AG09319 (cell line): ENCODE measurements at regions not wholly inside any gene's neighbourhood (a gene's known extent, or its start where the extent isn't known, plus 50 kb on each side); places are given as distances from the start of the nearest gene placed in this dataset.
"Not testable (repeated sequence)": the region's sequence is repeated elsewhere in the genome, so short reads cannot be mapped to it uniquely, and the experiment has no call there.

Experiments used
- DNase-seq: peaks from one replicate; pipeline ENCODE4 v3.0.0-alpha.2; 2010; ENCODE audit warnings: low read depth; ENCODE audit errors: extremely low read depth
- TF ChIP-seq, protein P1 (sequence below): IDR thresholded peaks from 2 replicates; pipeline ENCODE4 v1.5.1; 2011; ENCODE audit warnings: low read depth, mild to moderate bottlenecking, inconsistent platforms, low read length, moderate library complexity

DNA sequence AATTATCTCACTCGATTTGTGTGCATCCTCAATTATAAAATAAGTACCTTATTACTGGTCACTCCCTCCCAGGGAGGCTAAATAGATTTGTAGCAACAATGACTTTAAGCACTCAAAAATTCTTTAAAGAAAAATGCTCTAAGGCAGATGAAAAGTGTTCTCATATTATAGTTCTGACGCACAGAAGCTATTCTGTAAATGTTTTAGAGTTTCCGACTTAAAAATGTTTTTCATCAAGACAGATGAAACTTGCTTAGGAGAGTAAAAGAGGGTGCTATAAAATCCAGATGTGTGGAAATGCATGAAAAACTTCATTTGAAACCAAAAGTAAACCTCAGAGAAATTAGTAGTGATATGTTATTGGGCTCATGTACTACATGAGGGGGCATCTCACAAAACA lies 398.4 kb upstream of the KCNMB2 start:
- TF ChIP-seq, protein P1, sequence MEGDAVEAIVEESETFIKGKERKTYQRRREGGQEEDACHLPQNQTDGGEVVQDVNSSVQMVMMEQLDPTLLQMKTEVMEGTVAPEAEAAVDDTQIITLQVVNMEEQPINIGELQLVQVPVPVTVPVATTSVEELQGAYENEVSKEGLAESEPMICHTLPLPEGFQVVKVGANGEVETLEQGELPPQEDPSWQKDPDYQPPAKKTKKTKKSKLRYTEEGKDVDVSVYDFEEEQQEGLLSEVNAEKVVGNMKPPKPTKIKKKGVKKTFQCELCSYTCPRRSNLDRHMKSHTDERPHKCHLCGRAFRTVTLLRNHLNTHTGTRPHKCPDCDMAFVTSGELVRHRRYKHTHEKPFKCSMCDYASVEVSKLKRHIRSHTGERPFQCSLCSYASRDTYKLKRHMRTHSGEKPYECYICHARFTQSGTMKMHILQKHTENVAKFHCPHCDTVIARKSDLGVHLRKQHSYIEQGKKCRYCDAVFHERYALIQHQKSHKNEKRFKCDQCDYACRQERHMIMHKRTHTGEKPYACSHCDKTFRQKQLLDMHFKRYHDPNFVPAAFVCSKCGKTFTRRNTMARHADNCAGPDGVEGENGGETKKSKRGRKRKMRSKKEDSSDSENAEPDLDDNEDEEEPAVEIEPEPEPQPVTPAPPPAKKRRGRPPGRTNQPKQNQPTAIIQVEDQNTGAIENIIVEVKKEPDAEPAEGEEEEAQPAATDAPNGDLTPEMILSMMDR = no peak
- DNase-seq = no peak

DNA sequence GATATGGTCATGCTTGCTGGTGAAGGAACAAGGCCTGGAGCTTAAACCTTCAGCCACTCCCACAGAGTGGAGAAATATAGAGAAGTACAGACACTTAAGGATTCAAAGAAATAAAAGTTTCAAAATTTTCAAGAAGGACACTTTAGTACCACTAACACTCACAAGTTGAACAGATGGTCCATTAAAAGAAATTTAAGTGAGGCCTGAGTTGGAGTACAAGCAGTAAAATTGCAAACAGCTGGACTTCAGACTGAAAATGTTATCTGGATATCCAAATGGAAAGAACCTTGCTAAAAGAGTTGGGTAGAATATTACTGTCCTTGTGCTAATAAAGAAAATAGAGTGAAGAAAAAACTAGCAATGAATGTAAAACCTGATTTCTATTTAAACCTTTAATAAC lies 397.1 kb upstream of the KCNMB2 start:
- no peak for DNase-seq
- TF ChIP-seq, protein P1 = no peak

DNA sequence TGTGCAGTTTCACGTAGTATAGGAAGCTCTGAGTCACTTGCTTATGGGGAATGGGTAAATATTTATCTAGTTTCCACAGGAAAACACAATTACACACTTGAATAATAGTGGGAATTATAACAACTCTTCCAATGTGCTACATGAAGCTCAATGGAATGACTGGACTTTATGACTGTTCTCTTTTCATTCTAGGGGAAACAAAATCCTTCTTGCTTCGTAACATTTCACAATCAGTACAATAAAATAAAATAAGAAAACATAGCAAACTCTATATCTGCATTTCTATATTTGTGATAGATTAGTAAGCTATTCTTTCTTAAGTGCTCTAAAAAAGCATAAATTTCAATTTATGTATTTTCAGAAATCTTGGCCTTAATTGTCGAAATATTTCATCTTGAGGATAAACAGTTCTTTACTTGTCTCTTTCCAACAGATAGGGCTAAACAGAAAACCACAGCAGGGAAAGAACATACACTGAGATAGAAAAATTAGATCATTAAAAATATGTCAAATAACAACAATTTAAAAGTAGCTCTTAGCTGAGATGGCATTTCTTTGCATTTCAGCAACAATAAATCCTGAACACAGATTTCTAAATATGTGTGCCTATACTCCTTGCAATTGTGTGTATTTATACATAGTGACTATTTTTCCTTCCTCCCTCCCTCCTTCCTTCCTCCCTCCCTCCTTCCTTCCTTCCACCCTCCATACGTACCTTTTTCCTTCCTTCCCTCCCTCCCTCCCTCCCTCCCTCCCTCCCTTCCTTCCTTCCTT lies 395.5 kb upstream of the KCNMB2 start:
- no peak for DNase-seq
- TF ChIP-seq, protein P1 = no peak

DNA sequence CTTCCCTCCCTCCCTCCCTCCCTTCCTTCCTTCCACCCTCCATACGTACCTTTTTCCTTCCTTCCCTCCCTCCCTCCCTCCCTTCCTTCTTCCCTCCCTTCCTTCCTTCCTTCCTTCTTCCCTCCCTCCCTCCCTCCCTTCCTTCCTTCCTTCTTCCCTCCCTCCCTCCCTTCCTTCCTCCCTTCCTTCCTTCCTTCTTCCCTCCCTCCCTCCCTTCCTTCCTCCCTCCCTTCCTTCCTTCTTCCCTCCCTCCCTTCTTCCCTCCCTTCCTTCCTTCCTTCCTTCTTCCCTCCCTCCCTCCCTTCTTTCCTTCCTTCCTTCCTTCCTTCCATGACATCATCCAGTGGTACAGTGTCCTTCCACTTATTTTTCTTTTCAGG lies 394.9 kb upstream of the KCNMB2 start:
- DNase-seq = not testable (repeated sequence)

DNA sequence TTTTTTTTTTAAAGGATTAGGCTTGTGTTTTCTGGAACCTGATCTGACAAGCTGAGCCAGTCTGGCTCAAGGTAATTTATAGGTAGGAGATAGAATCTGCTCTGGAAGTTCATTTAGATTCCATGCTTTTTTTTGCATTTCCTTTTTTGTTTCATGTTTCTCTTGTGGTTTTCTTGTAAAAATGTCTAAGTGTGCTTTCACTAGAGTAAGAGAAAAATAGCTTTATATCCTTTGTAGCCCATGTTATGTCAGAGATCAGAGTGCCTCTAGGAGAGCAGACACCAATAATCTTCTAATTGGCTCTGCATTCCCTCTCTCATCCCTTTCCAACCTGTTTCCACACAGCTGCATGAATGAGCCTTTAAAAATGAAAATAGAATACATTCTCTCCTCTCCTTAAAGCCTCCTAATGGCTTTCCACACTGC lies 389.8 kb upstream of the KCNMB2 start:
- TF ChIP-seq, protein P1 = no peak

DNA sequence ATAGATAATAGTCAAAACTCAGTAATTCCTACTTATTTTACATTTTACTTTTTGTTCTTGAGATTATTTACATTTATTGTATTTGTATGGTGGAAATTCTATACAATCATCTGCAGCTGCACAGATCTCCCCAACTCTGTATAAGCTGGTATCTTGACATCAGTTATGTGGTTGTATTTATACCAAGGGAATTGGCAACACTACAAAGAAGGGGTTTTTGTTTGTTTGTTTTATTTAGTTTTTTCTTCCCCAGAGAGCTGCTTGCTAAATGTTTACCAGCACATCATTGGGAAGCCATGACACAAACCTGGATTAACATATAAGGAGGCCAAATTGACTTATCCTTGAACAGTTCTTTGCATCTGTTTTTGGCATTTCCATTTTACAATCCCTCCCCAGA lies 389.2 kb upstream of the KCNMB2 start:
- TF ChIP-seq, protein P1 = no peak

More for the DNA sequence above, 389.8 kb upstream of the KCNMB2 start:
- DNase-seq = no peak

DNA sequence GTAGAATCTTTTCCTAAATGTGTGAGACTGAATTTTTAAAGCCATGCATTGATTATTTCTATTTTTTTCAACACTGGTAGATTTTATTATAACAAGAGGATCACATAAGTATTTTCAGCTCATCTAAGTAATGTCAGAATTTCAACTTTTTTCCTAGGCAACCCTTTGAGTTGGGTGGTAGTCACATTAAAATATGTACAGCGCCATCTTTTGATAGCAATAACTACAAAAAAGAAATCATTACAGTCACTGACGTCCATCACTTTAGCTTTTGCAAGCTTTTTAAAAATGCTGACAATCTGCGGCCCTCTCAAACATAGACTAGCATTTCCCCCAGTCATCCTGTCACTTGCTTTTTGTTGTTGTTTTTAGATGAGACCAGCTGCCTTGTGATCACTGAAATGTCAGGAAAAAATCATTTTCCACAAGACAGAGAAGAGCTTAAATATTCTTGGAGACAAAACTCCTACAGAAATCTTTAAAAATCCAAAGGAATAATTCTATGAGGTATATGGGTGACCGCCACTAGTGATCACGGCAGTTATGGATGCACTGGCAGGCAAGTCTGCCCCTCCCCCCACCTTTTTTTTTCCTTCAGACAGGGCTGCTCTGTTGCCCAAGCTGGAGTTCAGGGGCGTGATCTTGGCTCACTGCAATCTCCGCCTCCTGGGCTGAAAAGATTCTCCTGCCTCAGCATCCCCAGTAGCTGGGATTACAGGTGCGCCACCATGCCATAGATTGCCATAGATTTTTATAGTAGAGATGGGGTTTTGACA lies 384.0 kb upstream of the KCNMB2 start:
- TF ChIP-seq, protein P1 = no peak
- no peak for DNase-seq

More for the DNA sequence above, 389.2 kb upstream of the KCNMB2 start:
- no peak for DNase-seq

DNA sequence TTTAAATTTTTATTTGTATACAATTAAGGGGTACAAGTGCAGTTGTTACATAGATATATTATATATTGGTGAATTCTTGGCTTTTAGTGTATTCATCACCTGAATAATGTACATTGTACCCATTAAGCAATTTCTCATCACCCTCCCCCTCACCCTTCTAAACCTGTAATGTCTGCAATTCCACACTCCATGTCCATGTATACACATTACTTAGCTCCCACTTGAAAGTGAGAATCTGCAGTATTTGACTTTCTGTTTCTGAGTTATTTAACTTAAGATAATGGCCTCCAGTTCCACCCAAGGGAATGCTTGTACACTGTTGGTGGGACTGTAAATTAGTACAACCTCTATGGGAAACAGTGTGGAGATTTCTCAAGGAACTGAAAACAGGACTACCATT lies 383.2 kb upstream of the KCNMB2 start:
- TF ChIP-seq, protein P1 = no peak
- no peak for DNase-seq
